Omental fat pad (tissue), 3 donors: ENCODE measurements at regions not wholly inside any gene's neighbourhood (a gene's known extent, or its start where the extent isn't known, plus 50 kb on each side); places are given as distances from the start of the nearest gene placed in this dataset.

Source experiments
- ATAC-seq: fragments of 150-250 bp; one replicate; pipeline ENCODE4 v1.9.1; 2016; ENCODE audit warnings: mild to moderate bottlenecking, moderate library complexity; ENCODE audit not compliant: low FRiP score
- DNase-seq: peaks from one replicate; pipeline ENCODE4 v3.0.0-alpha.2; 2019; ENCODE audit warnings: low spot score
- TF ChIP-seq, protein P1 (sequence below), 3 donors: fragments of 450-650 bp; IDR thresholded peaks; one replicate each; pipeline ENCODE4 v1.5.1; 2016 to 2017; ENCODE audit warnings: antibody characterized with exemption in 3 of 3, mild to moderate bottlenecking in 3 of 3, moderate library complexity in 2 of 3

DNA sequence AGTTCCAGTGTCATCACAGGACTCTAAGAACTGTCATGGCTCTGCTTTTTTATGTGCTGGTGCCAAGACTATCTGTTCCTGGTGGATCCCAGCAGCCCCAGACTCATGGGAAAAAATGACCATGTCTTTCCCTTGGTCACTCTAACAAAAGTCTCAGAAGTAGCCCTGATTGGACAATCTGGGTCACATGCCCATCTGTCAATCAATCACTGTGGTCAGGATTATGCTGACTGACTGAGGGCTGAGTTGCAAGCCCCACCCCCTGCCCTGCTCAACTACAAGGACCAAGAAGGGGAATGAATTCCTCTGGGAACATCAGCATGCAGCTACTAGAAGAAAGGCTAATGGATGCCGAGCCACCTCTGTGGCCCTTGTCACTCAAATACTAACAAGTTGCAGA lies 91.6 kb downstream of the EDN3 start:
- TF ChIP-seq, protein P1, sequence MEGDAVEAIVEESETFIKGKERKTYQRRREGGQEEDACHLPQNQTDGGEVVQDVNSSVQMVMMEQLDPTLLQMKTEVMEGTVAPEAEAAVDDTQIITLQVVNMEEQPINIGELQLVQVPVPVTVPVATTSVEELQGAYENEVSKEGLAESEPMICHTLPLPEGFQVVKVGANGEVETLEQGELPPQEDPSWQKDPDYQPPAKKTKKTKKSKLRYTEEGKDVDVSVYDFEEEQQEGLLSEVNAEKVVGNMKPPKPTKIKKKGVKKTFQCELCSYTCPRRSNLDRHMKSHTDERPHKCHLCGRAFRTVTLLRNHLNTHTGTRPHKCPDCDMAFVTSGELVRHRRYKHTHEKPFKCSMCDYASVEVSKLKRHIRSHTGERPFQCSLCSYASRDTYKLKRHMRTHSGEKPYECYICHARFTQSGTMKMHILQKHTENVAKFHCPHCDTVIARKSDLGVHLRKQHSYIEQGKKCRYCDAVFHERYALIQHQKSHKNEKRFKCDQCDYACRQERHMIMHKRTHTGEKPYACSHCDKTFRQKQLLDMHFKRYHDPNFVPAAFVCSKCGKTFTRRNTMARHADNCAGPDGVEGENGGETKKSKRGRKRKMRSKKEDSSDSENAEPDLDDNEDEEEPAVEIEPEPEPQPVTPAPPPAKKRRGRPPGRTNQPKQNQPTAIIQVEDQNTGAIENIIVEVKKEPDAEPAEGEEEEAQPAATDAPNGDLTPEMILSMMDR (IDR thresholded peaks at IDR 0.05), result no peak
- no peak for DNase-seq
- ATAC-seq, result no peak

DNA sequence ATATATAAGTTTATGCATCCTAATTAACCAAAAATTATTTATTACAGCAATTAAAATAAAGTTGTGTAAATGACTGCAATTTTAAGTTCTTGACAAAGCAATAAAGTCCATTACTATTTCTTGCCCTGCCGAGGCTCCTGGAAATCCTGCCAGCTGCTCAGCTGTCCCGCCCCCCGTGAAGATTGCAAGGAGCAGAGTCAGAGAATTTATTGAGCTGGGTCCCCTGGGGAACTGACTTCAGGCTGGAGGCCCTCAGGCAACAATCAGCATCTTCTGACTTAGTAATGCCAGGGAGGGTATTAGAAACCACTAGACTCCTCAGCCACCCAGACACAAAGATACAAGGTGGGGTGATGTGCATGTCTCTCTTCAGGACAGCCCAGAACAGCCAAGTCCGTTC lies 92.3 kb downstream of the EDN3 start:
- TF ChIP-seq, protein P1 (IDR thresholded peaks at IDR 0.05), result no peak
- DNase-seq, result no peak
- no peak for ATAC-seq

DNA sequence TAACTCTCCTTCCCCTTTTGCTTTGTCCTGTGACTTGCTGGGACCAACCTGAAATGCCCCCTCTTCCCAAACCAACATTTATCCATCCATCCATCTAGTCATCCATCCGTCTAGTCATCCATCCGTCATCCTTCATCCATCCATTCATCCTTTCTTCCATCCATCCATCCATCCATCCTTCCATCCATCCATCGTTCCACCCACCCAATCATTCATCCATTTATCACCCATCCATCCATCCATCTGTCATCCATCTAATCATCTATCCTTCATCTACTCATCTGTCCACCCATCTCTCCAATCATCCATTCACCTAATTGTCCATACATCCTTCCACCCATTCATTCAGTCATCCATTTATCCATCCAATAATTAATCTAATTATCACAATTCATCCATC lies 92.7 kb downstream of the EDN3 start:
- DNase-seq (no peak), ATAC-seq (no peak)
- TF ChIP-seq, protein P1 (IDR thresholded peaks at IDR 0.05), result no peak

DNA sequence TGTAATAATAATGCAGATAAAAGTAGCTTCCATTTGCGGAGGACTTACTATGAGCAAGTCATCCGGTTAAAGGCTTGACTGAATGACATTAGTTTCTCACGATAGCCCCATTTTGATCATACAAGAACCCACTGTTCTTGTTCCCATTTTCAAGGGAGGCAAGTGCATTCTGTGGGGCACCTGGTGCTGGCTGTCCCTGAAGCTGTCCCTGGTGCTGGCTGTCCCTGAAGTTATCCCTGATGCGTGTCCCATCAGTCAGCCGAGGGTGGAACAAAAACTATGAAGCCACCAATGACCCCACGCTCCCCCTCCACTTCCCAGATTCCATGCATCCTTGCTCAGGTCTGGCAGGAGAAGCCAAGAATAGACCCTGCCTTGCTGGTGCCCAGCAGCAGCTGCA lies 95.3 kb downstream of the EDN3 start:
- no peak for ATAC-seq
- TF ChIP-seq, protein P1 (IDR thresholded peaks at IDR 0.05), result no peak

DNA sequence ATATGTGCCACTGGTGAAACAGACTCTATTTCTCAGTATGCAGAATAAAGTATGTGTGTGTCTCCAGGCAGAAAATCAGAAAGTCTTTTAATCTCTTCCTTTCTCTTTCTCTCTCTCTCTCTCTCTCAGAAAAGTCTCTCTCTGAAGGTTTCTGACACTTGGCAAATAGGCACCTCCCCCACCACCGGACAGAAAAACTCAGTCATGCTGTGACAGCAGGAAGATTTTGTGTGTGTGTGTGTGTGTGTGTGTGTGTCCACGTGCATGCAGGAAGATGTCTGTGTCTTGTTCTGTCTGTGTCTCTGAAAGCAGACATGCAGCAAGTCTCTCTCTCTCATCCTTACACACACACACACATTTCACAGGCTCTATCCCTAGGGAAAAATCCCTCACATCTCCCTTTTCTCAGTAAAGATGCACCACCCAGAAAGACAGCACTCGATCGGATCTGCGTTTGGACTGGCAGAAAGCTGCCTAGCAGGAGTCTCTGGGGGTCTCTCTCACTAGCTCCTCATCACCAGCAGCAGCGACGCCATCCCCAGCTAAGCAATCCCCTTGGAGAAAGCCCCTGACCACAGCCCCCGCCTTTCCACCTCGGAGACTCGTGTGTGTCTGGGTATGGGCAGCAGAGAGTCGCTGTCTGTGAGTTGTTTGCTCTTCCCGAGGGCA lies 98.3 kb downstream of the EDN3 start:
- TF ChIP-seq, protein P1 (IDR thresholded peaks at IDR 0.05), result no peak
- ATAC-seq, result no peak
- no peak for DNase-seq

More for the DNA sequence above, 95.3 kb downstream of the EDN3 start:
- no peak for DNase-seq

DNA sequence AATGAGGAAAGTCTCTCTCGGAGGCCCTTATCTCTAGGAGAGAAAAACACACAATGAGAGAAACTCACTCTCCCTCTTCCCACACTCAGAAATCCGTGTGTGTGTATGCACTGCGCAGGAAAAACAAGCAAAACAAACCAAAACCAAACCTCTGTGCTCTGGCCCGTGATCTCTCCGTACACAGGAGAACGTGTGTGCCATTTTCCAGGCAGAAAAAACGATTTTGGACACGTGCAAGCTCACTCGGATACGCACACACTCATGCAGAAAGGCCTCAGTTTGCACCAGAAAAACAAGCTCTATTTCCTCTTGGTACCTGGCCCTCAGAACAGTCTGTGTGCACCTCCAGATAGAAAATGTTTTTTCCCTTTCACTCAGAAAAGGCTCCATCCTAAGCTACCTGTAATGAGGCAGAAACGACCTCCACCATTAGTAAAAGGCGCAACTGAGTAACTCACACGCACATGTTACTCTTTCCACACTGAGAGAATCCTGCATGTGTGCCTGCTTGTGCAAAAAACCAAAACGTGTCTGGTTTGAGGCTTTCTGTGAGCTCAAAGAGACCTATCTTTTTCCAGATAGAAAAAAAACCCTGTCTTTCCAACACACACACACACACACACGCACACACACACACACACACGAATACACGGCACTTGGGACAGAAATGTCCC lies 99.2 kb downstream of the EDN3 start:
- ATAC-seq, result no peak
- no peak for DNase-seq
- TF ChIP-seq, protein P1 (IDR thresholded peaks at IDR 0.05), result no peak

DNA sequence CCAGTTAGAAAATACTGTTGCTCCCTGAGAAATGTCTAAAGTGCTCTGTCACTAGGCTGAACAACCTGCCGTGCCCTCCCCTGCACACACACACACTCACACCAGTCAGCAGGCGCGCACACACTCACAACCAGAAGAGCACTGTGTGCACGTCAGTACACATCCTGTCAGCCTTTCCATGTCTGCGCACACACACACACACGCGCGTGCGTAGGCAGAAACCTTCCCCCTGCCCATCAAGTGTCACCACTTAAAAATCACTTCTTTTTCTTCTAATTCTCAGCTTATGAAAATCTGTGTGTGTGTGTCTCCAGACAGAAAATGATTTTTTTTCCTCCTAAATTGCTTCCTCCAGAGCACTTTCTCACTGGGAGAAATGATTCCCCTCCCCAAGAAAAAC lies 100.3 kb downstream of the EDN3 start:
- TF ChIP-seq, protein P1 (IDR thresholded peaks at IDR 0.05), result no peak
- ATAC-seq (no peak), DNase-seq (no peak)
